ENCODE measurements at regions not wholly inside any gene's neighbourhood (a gene's known extent, or its start where the extent isn't known, plus 50 kb on each side); places are given as distances from the start of the nearest gene placed in this dataset.

- Histone ChIP-seq H3K9me2 (no peaks in the 10 kb centered on the region), H3K79me2 (ENCODE audit: insufficient read depth) (no peaks in the 10 kb centered on the region)
Observed at GRCh38 chr3:22704166-22704565, 499.0 kb upstream of the UBE2E2 start.

More at GRCh38 chr3:22704166-22704565, 499.0 kb upstream of the UBE2E2 start:
- WGBS (ENCODE audit: low lambda C conversion rate): 41% methylated on average over 3 of the region's 3 CpGs
- no peak overlapping the region for H3K27ac ChIP-seq (ENCODE audit: low read depth in 2 of 2, low read length in 1 of 2)
- CTCF ChIA-PET: no interaction called here
- no peaks in the 10 kb centered on the region for H4K20me1 ChIP-seq (ENCODE audit: insufficient read depth)
- H3K9me3 ChIP-seq: no peaks in the 10 kb centered on the region
- POLR2A ChIA-PET: no interaction called here
- TF ChIP-seq TCF12 (IDR thresholded peaks at IDR 0.05): no peak
- no peak for TF ChIP-seq NRF1 (IDR thresholded peaks at IDR 0.05; ENCODE audit: low read depth, low read length)
- no peak for TF ChIP-seq MAX (IDR thresholded peaks at IDR 0.05; ENCODE audit: low read depth)
- TF ChIP-seq SMC3 (IDR thresholded peaks at IDR 0.05; ENCODE audit: low read depth, low read length): no peak
- no peak for TF ChIP-seq FOXJ3 (CRISPR knock-in tag; IDR thresholded peaks at IDR 0.05)
- TF ChIP-seq FOXM1 (IDR thresholded peaks at IDR 0.05; ENCODE audit: low read depth): no peak
- TF ChIP-seq YY1 (IDR thresholded peaks at IDR 0.05; ENCODE audit: low read depth): no peak
- no peak for TF ChIP-seq RAD21 (IDR thresholded peaks at IDR 0.05; ENCODE audit: low read length)
- TF ChIP-seq CTCF (IDR thresholded peaks at IDR 0.05): no peak
- TF ChIP-seq ZBTB33 (IDR thresholded peaks at IDR 0.05; ENCODE audit: borderline replicate concordance, low read depth): no peak
- no peak for TF ChIP-seq IRF3 (IDR thresholded peaks at IDR 0.05; ENCODE audit: low read depth, low read length)
- TF ChIP-seq EZH2phosphoT487 (IDR thresholded peaks at IDR 0.05; ENCODE audit: borderline replicate concordance, low read depth): no peak
- TF ChIP-seq CHD2 (IDR thresholded peaks at IDR 0.05; ENCODE audit: low read length, partially characterized antibody): no peak
- TF ChIP-seq RCOR1 (IDR thresholded peaks at IDR 0.05; ENCODE audit: low read length): no peak
- TF ChIP-seq POLR2AphosphoS5 (IDR thresholded peaks at IDR 0.05; ENCODE audit: low read depth, low read length): no peak
- H2AFZ ChIP-seq (ENCODE audit: low read depth): no peak overlapping the region
- no peaks in the 10 kb centered on the region for H3K4me1 ChIP-seq (ENCODE audit: control insufficient read depth in 1 of 2, insufficient read depth in 2 of 2, low read depth in 1 of 2, low read length in 1 of 2)
- H3K27me3 ChIP-seq (ENCODE audit: insufficient read depth): no peaks in the 10 kb centered on the region
- no peak for DNase-seq
- no peaks in the 10 kb centered on the region for H3F3A ChIP-seq (replicated peaks; ENCODE audit: insufficient read depth)
- no peak overlapping the region for H3K4me3 ChIP-seq (ENCODE audit: low read depth in 2 of 2, low read length in 1 of 2)
- H3K36me3 ChIP-seq (replicated peaks in 1 of 2; ENCODE audit: control insufficient read depth in 1 of 2, insufficient read depth in 2 of 2, low read length in 1 of 2): no peaks in the 10 kb centered on the region
- H3K9ac ChIP-seq: no peak overlapping the region
- no peak overlapping the region for H3K4me2 ChIP-seq

Measured in SK-N-SH (cell line).